Nephron progenitor cell (in vitro differentiated cells): ENCODE measurements at regions not wholly inside any gene's neighbourhood (a gene's known extent, or its start where the extent isn't known, plus 50 kb on each side); places are given as distances from the start of the nearest gene placed in this dataset.

ENCODE experiments used
- DNase-seq: peaks from one replicate; pipeline ENCODE4 v3.0.0; 2021
- H3K27ac Mint-ChIP-seq: 2 replicates; pipeline ENCODE4 v1.8.0; 2021; ENCODE audit warnings: mild to moderate bottlenecking, moderate library complexity, mixed read lengths
- H3K27me3 Mint-ChIP-seq: 2 replicates; pipeline ENCODE4 v1.8.0; 2021; ENCODE audit warnings: mild to moderate bottlenecking, low read depth, mixed read lengths; ENCODE audit not compliant: poor library complexity
- H3K36me3 Mint-ChIP-seq: 2 replicates; pipeline ENCODE4 v1.8.0; 2021; ENCODE audit warnings: low read depth, mixed read lengths
- H3K4me1 Mint-ChIP-seq: 2 replicates; pipeline ENCODE4 v1.8.0; 2021; ENCODE audit warnings: mixed read lengths
- H3K4me3 Mint-ChIP-seq: 2 replicates; pipeline ENCODE4 v1.8.0; 2021; ENCODE audit warnings: mild to moderate bottlenecking, moderate library complexity, mixed read lengths
- H3K9me3 Mint-ChIP-seq: 2 replicates; pipeline ENCODE4 v1.8.0; 2021; ENCODE audit warnings: mild to moderate bottlenecking, moderate library complexity, mixed read lengths
- CTCF ChIP-seq: fragments of 200-600 bp; sonication (generic); IDR thresholded peaks from 2 replicates; pipeline ENCODE4 v1.5.0; 2021; ENCODE audit warnings: antibody characterized with exemption

- no peak overlapping the region for H3K4me3 Mint-ChIP-seq
- TF ChIP-seq CTCF, result no peak
- no peaks in the 10 kb centered on the region for H3K36me3 Mint-ChIP-seq
- H3K9me3 Mint-ChIP-seq, result no peaks in the 10 kb centered on the region
- peaks cover 2% of the 10 kb centered on the region for H3K27me3 Mint-ChIP-seq
- H3K4me1 Mint-ChIP-seq, result no peaks in the 10 kb centered on the region
- DNase-seq, result no peak
- no peak overlapping the region for H3K27ac Mint-ChIP-seq
These were observed 860.5 kb downstream of the RNF144A start for GRCh38 chr2:7777668-7778067.

GRCh38 chr2:7780321-7780720 is 863.1 kb downstream of the RNF144A start:
- Mint-ChIP-seq H3K27me3 (peaks cover 2% of the 10 kb centered on the region), H3K9me3 (no peaks in the 10 kb centered on the region), H3K36me3 (no peaks in the 10 kb centered on the region), H3K27ac (no peak overlapping the region), H3K4me1 (no peaks in the 10 kb centered on the region), H3K4me3 (no peak overlapping the region)
- no peak for TF ChIP-seq CTCF
- no peak for DNase-seq

GRCh38 chr2:7785700-7786099 is 868.5 kb downstream of the RNF144A start:
- no peaks in the 10 kb centered on the region for H3K27me3 Mint-ChIP-seq
- no peak for DNase-seq
- H3K4me3 Mint-ChIP-seq, result no peak overlapping the region
- H3K36me3 Mint-ChIP-seq, result no peaks in the 10 kb centered on the region
- no peak for TF ChIP-seq CTCF
- no peak overlapping the region for H3K27ac Mint-ChIP-seq
- H3K4me1 Mint-ChIP-seq, result no peaks in the 10 kb centered on the region
- no peaks in the 10 kb centered on the region for H3K9me3 Mint-ChIP-seq

GRCh38 chr2:7788736-7789135 is 871.5 kb downstream of the RNF144A start:
- no peak overlapping the region for H3K4me3 Mint-ChIP-seq
- no peak overlapping the region for H3K27ac Mint-ChIP-seq
- no peak for DNase-seq
- H3K9me3 Mint-ChIP-seq, result no peaks in the 10 kb centered on the region
- no peaks in the 10 kb centered on the region for H3K4me1 Mint-ChIP-seq
- TF ChIP-seq CTCF, result no peak
- H3K36me3 Mint-ChIP-seq, result no peaks in the 10 kb centered on the region
- peaks cover 4% of the 10 kb centered on the region for H3K27me3 Mint-ChIP-seq

GRCh38 chr2:7792031-7792651 is 874.9 kb downstream of the RNF144A start:
- no peak overlapping the region for H3K27ac Mint-ChIP-seq

More at GRCh38 chr2:7792031-7792651, 874.9 kb downstream of the RNF144A start:
- H3K4me3 Mint-ChIP-seq, result no peak overlapping the region
- TF ChIP-seq CTCF, result no peak
- H3K4me1 Mint-ChIP-seq, result peaks cover 5% of the 10 kb centered on the region
- no peaks in the 10 kb centered on the region for H3K36me3 Mint-ChIP-seq
- H3K9me3 Mint-ChIP-seq, result no peaks in the 10 kb centered on the region
- no peak for DNase-seq
- H3K27me3 Mint-ChIP-seq, result peaks cover 4% of the 10 kb centered on the region
